Heart right ventricle (tissue), 16 donors: ENCODE measurements at regions not wholly inside any gene's neighbourhood (a gene's known extent, or its start where the extent isn't known, plus 50 kb on each side); places are given as distances from the start of the nearest gene placed in this dataset.

Source experiments
- ATAC-seq, 8 donors: fragments of 200-7000 bp; cut with Tn5 transposase; one replicate each; pipeline ENCODE4 v1.9.1; 2020; ENCODE audit warnings: mild to moderate bottlenecking in 8 of 8, moderate library complexity in 8 of 8, moderate number of reproducible peaks in 1 of 8
- DNase-seq, 2 donors: peaks; one replicate each; pipeline ENCODE4 v3.0.0-alpha.2; 2020
- H3K27ac ChIP-seq, 10 donors: fragments of 200-600 bp; sonication (generic) in 2 of 10; one replicate each; pipeline versions ENCODE4 v1.5.0 to v1.8.0; 2020 to 2022; ENCODE audit warnings: mild to moderate bottlenecking in 3 of 10
- H3K27me3 ChIP-seq, 7 donors: fragments of 200-600 bp; one replicate each; pipeline ENCODE4 v1.8.0; 2021 to 2022; ENCODE audit warnings: mild to moderate bottlenecking in 2 of 7
- H3K36me3 ChIP-seq, 9 donors: fragments of 200-600 bp; sonication (generic) in 1 of 9; one replicate each; pipeline versions ENCODE4 v1.5.0 to v1.8.0; 2020 to 2022; ENCODE audit warnings: mild to moderate bottlenecking in 2 of 9
- H3K4me1 ChIP-seq, 9 donors: fragments of 200-600 bp; sonication (generic) in 1 of 9; one replicate each; pipeline versions ENCODE4 v1.5.0 to v1.8.0; 2020 to 2022; ENCODE audit warnings: mild to moderate bottlenecking in 4 of 9
- H3K4me3 ChIP-seq, 10 donors: fragments of 200-600 bp; sonication (generic) in 2 of 10; one replicate each; pipeline versions ENCODE4 v1.5.0 to v1.8.0; 2020 to 2022; ENCODE audit warnings: mild to moderate bottlenecking in 7 of 10, moderate library complexity in 2 of 10
- H3K9me3 ChIP-seq, 11 donors: fragments of 200-600 bp in 10 of 11; sonication (generic) in 2 of 11; one replicate each; pipeline versions ENCODE4 v1.5.0 to v1.8.0; 2013 to 2022; ENCODE audit warnings: mild to moderate bottlenecking in 2 of 11, control low read depth in 1 of 11, moderate library complexity in 1 of 11
- WGBS, 2 donors: extraction: QIAGEN DNeasy Blood & Tissue Kit; methylation state at CpG; one replicate each; pipeline ENCODE4 v1.1.7; 2013; ENCODE audit warnings: inconsistent platforms in 1 of 2; 5-methylcytosine and 5-hydroxymethylcytosine counted together
- intact Hi-C, 10 donors: fragments of 100-400 bp; cut with DNase I; formaldehyde crosslinking; loops; one replicate each; pipeline versions ENCODE4 v1.11.1 to v1.14.2; 2022
- TF ChIP-seq, protein P1 (sequence below), 9 donors: fragments of 200-600 bp; sonication (generic) in 2 of 9; IDR thresholded peaks; one replicate each; pipeline versions ENCODE4 v1.5.0 to v1.8.0; 2021 to 2022; ENCODE audit warnings: antibody characterized with exemption in 9 of 9, mild to moderate bottlenecking in 5 of 9, moderate library complexity in 1 of 9
- donor health status: Arrhythmogenic right ventricular cardiomyopathy.
- donor health status: ischemic (EF 13 %, LVEDD 7.1; RV severe dilation, severe dysfunction).
- donor health status: healthy with polysubstance abuse.
- donor health status: DM: no; HTN: yes; CAD: no.
- donor health status: DM: no; HTN: no; CAD: no.
- donor health status: ischemic (EF 25% LVEDD 6.9; RV normal size, moderate dysfunction).
- donor health status: ischemic (EF 25% LVEDD 5.7; RV mildly dilated, moderate dysfunction).
- donor health status: healthy.
- donor health status: DM: yes; HTN: yes; CAD: no.
- donor health status: Ischemic cardiomyopathy.
- donor health status: ischemic (EF 35%, LVEDD 5.7; RV mildly dilated, moderate dysfunction).
- donor health status: nonischemic (EF 11% LVEDD 7.7; RV severe dilation, severe dysfunction).
- donor health status: DM: yes; HTN: yes; CAD: no.
- donor health status: PGD.
- donor health status: ischemic (EF 29% LVEDD 5.4; RV normal size, mild dysfunction).
- donor health status: nonischemic (EF 23%, LVEDD 6.1; RV moderate dilation, normal function).

DNA sequence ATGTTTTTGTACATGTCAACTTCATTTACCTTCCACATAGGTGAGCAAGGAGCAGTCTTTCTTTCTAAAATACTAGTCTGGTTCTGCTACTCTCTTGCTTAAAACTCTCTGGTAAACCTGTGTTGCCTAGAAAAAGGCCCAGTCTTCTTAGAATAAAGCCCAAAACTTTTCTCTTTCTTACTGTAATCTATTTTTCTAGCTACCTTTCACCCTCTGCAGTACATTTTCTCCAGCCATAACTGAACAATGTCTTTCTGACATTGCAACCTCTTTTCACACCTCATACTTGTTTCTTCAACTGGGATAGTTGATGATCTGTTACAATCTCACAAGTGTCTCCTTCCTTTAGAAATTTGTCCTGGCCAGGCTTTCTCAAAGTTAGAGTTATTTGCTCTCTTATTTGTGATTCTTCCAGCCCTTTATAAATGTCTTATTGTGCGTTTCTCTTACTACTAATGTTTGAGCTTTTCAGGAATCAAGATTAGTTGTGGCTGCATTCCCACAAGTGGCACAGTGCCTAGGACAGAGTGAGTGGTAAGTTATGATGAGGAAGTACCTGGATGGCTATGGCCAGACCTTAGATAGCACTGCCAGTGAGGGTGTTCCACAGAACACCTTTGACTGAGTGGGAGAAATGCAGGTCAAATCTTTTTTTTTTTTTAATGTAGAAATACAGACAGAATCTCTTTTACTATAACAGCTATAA, 313.4 kb upstream of the SATB1 start:
- DNase-seq (no peak), ATAC-seq (no peak)
- H3K27me3 ChIP-seq, result no peaks in the 10 kb centered on the region
- H3K27ac ChIP-seq, result peak overlapping the region in 1 of 10 donors; percentile 17
- H3K36me3 ChIP-seq, result no peaks in the 10 kb centered on the region
- intact Hi-C loops, result no loop called here
- 78 to 85% methylated on average over 1 of the region's 1 CpG for WGBS, 2 donors
- peaks cover 0 to 26% (median 0%) of the 10 kb centered on the region in 9 donors for H3K4me1 ChIP-seq
- H3K9me3 ChIP-seq, result no peaks in the 10 kb centered on the region
- TF ChIP-seq, protein P1, sequence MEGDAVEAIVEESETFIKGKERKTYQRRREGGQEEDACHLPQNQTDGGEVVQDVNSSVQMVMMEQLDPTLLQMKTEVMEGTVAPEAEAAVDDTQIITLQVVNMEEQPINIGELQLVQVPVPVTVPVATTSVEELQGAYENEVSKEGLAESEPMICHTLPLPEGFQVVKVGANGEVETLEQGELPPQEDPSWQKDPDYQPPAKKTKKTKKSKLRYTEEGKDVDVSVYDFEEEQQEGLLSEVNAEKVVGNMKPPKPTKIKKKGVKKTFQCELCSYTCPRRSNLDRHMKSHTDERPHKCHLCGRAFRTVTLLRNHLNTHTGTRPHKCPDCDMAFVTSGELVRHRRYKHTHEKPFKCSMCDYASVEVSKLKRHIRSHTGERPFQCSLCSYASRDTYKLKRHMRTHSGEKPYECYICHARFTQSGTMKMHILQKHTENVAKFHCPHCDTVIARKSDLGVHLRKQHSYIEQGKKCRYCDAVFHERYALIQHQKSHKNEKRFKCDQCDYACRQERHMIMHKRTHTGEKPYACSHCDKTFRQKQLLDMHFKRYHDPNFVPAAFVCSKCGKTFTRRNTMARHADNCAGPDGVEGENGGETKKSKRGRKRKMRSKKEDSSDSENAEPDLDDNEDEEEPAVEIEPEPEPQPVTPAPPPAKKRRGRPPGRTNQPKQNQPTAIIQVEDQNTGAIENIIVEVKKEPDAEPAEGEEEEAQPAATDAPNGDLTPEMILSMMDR (IDR thresholded peaks at IDR 0.05), result no peak
- no peak overlapping the region for H3K4me3 ChIP-seq

DNA sequence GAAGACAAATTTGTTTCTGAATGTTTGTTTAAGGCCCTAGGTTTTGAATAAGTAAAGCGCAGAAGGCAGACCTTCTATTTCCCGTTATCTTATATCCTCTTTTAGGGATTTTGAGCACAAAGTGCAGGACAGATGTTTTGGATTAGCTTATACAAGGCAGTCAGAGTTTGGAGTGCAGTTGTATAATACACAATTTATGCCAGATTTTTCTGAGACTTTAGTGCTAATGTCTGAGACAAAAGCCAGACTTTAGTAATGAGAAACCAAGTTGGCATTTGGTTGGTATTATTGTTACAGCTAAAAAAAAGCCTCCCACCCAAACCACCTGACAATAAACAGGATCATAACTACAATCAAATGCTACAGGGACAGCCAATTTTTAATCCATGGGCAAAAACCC, 309.9 kb upstream of the SATB1 start:
- ATAC-seq (peak in 2 of 8 donors; percentile 46 to 51), DNase-seq (no peak)
- Histone ChIP-seq H3K27me3 (no peaks in the 10 kb centered on the region), H3K27ac (no peak overlapping the region), H3K4me3 (no peak overlapping the region), H3K9me3 (no peaks in the 10 kb centered on the region), H3K36me3 (no peaks in the 10 kb centered on the region), H3K4me1 (peaks cover 0 to 9% (median 0%) of the 10 kb centered on the region in 9 donors)
- intact Hi-C loops, result no loop called here
- TF ChIP-seq, protein P1 (IDR thresholded peaks at IDR 0.05), result no peak
- 69 to 76% methylated on average over 2 of the region's 2 CpGs for WGBS, 2 donors

DNA sequence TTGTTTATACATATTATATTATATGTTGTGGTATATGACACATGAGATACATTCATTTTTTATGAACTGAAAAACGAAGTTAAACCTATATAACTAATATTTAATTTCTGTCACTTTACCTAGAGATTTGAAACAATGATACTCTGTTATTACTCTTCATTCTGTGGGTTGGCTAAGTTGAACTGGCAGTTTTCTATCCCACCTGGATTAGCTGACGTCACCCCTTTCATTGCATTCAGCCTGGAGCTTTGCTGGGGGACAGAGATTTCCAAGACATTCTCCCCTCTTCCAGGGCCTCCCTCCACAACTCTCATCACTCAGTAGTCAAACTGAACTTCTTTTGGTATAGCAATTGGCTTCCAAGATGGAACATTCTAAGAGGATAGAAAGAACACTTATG, 309.2 kb upstream of the SATB1 start:
- Histone ChIP-seq H3K9me3 (no peaks in the 10 kb centered on the region), H3K27ac (no peak overlapping the region), H3K27me3 (no peaks in the 10 kb centered on the region), H3K4me3 (no peak overlapping the region), H3K36me3 (no peaks in the 10 kb centered on the region), H3K4me1 (peaks cover 0 to 2% (median 0%) of the 10 kb centered on the region in 9 donors)
- DNase-seq (no peak), ATAC-seq (no peak)
- 60 to 75% methylated on average over 2 of the region's 2 CpGs for WGBS, 2 donors
- intact Hi-C loops, result no loop called here
- TF ChIP-seq, protein P1 (IDR thresholded peaks at IDR 0.05), result no peak

DNA sequence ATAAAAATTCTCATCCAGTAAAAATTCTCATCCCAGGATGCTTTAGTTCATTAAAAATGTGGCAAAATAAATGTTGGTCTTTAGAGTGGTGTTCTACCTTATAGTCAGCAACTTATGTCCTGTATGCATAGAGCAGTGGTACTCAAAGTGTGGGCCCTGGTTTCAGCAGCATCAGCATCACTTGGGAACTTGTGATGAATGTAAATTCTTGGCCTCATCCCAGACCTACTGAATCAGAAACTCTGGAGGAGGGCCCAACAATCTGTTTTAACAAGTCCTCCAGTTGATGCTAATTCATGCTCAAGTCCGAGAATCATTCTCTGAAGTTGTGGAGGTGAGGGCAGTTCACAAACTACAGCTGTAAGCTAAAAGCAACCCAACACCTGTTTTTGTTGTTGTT, 307.3 kb upstream of the SATB1 start:
- no peaks in the 10 kb centered on the region for H3K9me3 ChIP-seq
- no peaks in the 10 kb centered on the region for H3K36me3 ChIP-seq
- TF ChIP-seq, protein P1 (IDR thresholded peaks at IDR 0.05), result no peak
- ATAC-seq, result no peak
- WGBS, 2 donors, result 58 to 79% methylated on average over 1 of the region's 1 CpG
- H3K27me3 ChIP-seq, result no peaks in the 10 kb centered on the region
- H3K4me1 ChIP-seq, result peaks cover 0 to 3% (median 0%) of the 10 kb centered on the region in 9 donors
- intact Hi-C loops, result no loop called here
- no peak overlapping the region for H3K27ac ChIP-seq
- no peak overlapping the region for H3K4me3 ChIP-seq
- no peak for DNase-seq
